Medulla oblongata (tissue), 1 donor: ENCODE measurements at regions not wholly inside any gene's neighbourhood (a gene's known extent, or its start where the extent isn't known, plus 50 kb on each side); places are given as distances from the start of the nearest gene placed in this dataset.

Source experiments
- DNase-seq: peaks from one replicate; pipeline ENCODE4 v3.0.0-alpha.2; 2015; ENCODE audit errors: extremely low spot score

DNA sequence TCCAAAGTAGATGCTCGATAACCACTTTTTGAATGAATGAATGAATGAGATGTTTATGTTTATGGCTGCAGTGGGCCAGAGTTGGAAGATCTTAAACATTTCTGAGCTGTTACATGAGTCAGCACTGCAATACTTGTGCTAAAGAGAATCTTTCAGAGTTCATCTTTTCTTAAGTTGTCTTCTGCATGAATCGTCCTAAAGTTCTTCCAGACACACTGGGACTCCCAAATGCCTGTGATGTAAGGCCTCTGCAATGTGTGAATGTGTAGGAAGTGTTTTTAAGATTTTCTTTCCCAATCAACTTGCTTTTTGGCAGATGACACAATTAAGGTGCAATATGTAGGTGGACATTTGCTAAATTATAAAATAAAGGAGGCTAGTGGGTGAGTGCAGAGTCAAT, 50.3 kb upstream of the TRIM9 start:
- DNase-seq = no peak

DNA sequence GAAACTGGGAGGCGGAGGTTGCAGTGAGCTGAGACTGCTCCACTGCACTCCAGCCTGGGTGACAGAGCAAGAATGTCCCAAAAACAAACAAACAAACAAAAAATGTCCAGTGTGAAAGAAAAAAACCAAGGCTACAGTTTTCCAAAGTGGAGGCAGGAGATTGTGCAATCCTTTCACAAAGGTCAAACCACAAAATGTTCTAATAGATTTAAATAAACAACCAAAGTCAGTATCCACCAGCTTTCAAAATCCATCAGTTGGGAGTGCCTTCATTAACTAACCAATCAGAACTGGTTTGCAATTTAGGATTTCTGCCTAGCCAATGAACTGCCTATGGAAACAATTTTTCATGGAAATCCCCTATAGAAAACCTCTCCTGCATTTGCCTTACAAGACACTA, 52.3 kb upstream of the TRIM9 start:
- no peak for DNase-seq

DNA sequence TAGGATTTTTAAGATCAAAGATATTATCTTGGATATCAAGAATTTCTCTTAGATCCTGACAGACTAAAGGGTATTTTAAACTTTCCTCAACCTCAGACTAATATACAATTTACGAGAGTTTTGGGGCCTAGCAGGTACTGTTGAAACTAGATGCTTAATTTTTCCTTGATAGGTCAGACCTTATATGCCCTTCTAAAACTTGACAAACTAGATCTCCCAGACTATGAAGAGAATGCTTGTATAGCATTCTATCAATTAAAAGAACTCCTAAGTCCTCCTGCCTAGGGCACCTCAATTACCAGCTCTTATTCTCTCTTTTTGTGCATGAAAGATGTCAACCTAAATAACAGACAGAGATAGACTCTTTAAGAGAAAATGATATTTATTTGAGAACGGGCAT, 60.4 kb upstream of the TRIM9 start:
- DNase-seq = no peak

DNA sequence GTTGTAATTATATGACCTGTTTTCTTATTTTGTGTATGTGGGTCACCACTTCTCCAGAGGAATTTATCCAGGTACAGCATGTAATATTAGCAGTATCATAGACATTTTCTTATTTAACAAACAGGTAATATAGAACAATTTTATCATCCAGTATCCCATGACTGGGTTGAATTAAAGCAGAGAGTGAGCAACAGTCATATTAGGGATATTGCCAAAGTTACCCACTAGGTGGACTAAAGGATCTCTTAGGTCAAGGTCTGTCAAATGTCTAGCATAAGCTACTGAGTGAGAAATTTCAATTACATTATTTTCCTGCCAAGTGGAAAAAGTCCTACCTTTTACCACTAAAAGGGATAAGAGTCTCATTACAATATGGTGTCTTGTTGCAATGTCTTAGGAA, 62.1 kb upstream of the TRIM9 start:
- no peak for DNase-seq

DNA sequence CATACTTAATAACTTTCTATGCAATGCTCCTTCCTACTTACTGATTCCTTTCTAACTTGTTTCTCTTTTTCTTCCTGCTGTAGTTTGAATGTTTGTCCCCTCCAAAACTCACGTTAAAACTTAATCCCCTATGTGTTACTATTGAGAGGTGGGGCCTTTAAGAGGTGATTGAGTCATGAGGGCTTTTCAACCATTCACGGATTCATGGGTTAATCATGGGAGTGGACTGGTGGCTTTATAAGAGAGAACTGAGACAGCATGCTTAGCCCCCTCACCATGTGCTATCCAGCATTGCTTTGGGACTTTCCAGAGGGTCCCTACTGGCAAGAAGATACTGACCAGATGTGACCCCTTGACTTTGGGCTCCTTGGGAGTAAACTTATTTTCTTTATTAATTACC, 66.0 kb upstream of the TRIM9 start:
- DNase-seq = no peak

DNA sequence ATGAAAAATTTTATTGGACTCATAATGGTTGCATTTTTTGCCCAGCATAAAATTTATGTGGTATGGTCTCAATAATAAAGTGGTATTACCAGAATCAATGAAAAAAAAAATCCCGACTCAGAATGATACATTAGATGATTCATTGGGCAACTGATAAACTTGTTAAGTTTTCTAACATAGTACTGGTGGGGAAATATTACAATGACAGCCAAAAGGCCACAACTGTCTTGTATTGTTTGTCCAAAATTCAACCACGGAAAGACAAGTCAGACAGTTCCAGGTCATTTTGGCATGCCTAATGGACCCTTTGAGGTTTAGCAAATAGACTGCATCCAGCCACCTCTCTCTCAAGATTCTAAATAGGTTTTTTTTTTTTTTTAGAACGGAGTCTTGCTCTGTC, 70.5 kb upstream of the TRIM9 start:
- DNase-seq = no peak

DNA sequence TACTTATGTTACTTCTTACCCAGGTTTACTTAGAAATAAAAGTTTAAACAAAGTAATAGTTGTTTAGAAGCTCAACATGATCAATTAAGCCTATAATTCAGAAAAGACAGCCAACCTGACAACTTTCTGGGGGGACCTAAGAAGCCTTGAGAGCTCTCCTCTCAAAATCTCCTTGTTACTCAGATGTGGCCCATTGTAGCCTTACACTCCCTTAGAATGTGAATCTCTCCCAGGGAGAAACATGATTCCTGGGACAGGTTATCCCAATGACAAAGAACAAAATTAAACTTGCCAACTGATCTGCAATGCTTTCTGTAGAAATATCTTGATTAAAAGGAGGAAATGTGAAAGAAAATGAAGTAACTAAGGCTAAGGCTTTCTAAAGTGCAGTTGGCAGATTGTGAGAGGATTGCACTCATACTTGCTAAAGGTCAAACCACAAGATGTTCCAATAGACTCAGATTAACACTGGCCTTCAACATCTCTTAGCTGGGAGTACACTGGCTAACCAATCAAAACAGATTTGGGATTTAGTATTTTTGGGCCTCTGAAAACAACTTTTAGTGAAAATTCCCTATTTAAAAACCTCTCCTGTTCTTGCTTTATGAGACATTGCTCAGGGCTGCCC, 72.3 kb upstream of the TMX1 start:
- no peak for DNase-seq

DNA sequence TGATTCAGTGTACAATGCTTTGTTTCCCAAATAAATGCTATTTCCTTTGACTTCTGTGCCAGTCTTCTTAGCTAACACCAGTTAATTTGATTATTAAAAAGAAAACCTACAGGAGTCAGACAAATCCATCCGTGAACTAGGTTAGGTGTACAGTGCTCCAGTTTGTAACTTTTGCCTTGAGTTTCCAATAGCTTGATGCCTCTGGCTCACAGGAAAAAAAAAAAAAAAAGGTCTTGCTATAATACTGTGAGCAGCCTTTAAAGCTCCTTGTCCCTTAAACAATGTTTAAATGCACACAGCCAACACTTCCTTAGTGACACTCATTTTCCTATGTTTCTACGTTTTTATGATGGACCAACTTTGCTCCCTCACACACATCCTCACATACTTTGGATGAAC, 71.8 kb upstream of the TMX1 start:
- DNase-seq = no peak

DNA sequence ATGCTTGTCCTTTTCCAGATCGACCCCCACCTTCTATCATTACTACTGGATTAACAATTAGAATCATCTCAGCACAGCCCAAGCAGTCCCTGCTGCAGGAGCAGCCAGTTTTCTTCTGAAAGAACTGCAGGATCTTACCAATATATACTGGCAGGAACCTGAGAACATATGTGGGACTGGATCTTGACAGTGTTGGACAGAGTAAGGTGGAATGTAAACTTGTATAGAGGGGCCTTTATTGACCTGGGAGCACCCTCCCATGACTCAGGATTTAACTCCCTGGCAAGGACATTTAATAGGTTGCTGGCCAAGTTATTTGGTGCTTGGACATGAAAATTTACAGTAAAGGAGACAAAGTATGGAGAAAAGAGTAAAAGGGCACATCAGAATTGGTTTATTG, 66.2 kb upstream of the TMX1 start:
- DNase-seq = no peak

DNA sequence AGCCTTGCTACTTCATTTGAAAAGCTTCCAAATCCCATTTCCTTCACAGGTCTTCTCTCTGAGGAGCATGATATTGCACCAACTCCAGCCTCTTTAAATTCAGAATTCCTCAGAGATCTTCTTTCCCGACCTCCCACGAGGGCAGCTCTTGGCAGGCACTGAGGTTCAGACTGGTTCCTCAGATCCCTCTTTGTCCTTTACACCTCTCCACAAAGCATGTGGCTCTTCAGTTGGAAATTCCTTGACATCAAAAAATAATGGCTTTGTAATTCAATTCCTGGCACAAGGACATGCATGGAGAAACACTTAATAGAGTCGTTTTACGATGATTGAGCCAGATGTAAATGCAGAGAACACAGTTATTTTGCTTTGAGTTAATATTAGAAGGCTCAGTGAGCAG, 63.2 kb upstream of the TMX1 start:
- peak; percentile 12 for DNase-seq

DNA sequence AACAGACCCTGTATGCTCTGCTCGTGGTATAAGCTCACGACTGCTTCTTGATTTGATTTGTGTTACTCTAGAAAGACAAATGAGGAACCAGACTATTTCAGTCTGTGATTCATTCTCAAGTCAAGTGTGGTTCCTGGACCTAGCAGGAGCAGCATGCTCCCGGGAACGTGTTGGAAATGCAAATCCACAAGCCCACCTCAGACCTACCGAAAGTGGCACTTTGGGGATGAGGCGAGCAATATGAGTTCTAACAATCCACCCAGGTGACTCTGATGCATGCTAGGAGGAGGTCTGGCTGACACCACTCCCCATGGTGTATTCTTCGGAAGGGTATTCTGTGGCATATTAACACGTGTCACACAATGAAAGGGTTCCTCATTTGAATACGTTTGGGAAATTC, 59.5 kb upstream of the TMX1 start:
- no peak for DNase-seq

DNA sequence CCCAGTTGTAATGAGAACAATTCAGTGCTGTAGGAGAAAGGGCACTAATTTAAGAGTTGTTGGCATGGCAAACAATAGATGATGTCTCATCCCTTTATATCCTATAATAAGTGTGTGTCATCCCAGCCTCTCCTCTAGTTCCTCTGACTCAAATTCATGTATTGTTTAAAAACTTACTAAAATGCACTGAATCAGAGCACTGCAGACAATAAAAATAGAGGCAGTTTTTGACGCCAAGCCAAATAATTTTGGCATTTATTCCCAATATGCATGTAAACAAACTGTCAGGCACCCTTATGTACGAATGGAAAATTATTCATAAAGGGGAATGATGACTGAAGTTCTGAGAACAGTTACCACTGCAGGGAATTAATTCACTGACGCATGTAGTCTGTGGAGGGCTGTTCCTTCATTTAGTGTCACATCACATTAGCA, 57.9 kb upstream of the TMX1 start:
- no peak for DNase-seq

DNA sequence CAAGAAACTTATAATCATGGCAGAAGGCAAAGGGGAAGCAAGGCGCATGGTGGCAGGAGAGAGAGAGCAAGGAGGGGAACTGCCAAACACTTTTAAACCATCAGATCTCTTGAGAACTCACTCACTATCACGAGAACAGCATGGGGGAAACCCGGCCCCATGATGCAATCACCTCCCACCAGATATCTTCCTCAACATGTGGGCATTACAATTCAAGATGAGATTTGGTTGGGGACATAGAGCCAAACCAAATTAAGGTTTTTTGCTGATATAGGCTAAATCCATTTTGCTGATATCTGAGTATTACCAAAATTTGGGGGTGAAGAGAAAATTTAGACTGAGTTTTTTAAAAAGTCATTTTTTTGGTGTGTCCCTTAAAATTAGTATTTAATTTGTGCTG, 54.9 kb upstream of the TMX1 start:
- no peak for DNase-seq

DNA sequence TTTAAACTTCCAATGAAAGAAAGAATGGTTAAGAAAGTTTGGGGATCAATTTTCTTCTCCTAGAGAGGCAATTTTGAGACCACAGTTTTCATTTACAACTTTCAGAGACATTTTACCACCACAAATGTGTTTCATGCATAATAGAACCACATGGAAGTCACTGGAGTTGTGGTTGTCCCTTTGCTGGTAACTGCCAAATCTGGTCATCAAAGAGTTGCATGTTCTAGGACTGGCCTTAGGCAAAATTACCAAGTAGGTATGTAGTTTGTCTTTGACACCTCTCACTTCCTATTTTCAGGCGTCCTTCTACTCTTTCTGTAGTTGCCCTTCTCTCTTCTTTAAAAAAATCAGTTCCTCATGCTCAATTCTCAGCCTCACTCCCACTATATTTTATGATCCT, 54.3 kb upstream of the TMX1 start:
- no peak for DNase-seq

DNA sequence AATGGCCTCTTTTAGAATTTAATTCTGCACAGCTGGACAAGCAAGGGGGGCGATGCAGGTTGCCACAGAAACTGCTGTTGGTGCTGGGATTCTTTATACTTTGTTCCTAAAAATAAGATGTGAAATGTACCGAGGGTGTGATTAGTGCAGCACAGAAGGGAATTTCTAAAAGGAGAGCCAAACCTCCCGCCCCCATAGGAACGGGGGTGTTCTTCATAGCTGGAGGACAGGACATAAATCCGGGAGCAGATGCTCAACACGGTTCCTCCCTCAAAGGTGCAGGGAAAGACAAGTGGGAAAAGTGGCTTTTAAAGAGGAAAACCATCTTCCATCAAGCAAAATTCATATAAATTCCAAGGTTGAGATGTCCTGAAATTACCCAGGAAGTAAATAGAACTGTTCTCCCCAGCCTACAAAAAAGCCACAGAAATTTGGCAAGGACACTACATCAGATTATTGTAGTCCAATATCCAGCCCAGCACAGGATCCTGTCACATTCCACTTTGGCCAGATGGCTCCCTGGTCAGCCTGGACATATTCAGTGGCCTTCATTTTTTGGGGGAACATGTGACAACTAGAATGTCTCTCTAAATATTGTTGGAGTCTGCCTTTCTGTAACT, 51.4 kb upstream of the TMX1 start:
- DNase-seq = no peak

DNA sequence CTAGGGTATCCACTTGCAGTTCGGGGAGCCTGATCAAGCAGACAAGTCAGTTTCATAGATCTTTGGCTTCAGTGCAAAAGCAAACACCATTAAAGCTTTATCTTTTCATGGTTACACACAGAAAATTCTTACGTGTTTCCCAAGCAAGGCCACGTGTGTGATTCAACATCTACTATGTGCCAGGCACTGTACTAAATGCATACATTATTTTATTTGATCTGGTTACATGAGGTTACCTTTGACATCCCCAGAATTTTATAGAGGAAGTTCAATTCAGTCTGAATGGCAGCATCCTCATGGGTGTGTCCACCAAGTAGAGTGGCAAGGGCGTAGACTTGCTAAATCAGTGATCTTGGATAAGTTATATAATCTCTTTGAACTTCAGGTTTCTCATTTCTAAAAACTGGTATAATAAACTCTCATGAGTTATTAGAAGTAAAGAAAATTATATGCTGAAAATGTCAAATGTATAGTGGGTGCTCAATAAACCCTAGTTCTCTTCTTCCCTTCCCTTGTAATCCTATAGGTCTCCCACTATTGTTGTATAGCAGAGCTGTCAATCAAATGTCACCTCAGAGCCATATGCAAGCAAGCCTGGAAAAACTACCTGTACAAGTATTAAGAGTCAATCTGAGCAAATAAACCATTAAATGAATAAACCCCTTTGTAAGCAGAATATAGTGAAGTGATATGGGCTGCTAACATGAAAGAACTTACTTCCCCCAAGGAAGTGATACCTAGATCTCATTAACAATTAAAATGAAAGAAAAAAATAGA, 50.3 kb upstream of the TMX1 start:
- DNase-seq = no peak
